ENCODE measurements at regions not wholly inside any gene's neighbourhood (a gene's known extent, or its start where the extent isn't known, plus 50 kb on each side); places are given as distances from the start of the nearest gene placed in this dataset.

- Histone ChIP-seq H3K4me2 (ENCODE audit: low read length) (no peak overlapping the region), H3K9ac (ENCODE audit: low read length) (no peak overlapping the region), H3K27ac (ENCODE audit: low read length) (no peak overlapping the region), H3K79me2 (ENCODE audit: low read length) (no peaks in the 10 kb centered on the region), H2AFZ (ENCODE audit: low read depth, low read length) (no peak overlapping the region), H3K27me3 (ENCODE audit: low read depth, low read length) (0 out of 2 replicates have a peak, but pooled peaks cover 4% of the 10 kb centered on the region), H3K4me3 (ENCODE audit: low read length) (no peak overlapping the region), H3K36me3 (replicated peaks; ENCODE audit: low read depth, low read length) (no peaks in the 10 kb centered on the region), H4K20me1 (ENCODE audit: insufficient read depth, low read length) (no peaks in the 10 kb centered on the region), H3K9me3 (ENCODE audit: insufficient read depth, low read length) (no peaks in the 10 kb centered on the region), H3K4me1 (ENCODE audit: low read length) (no peaks in the 10 kb centered on the region)
- TF ChIP-seq CTCF (IDR thresholded peaks at IDR 0.05; ENCODE audit: low read depth, low read length): no peak
- no peak for TF ChIP-seq EZH2phosphoT487 (IDR thresholded peaks at IDR 0.05; ENCODE audit: low read depth)
These were observed 64.5 kb upstream of the TANC2 start for GRCh38 chr17:62901544-62901943.

- Histone ChIP-seq H3K36me3 (replicated peaks; ENCODE audit: low read depth, low read length) (no peaks in the 10 kb centered on the region), H3K27me3 (ENCODE audit: low read depth, low read length) (0 out of 2 replicates have a peak, but pooled peaks cover 4% of the 10 kb centered on the region), H3K27ac (ENCODE audit: low read length) (no peak overlapping the region), H3K9me3 (ENCODE audit: insufficient read depth, low read length) (no peaks in the 10 kb centered on the region), H3K79me2 (ENCODE audit: low read length) (no peaks in the 10 kb centered on the region), H3K9ac (ENCODE audit: low read length) (no peak overlapping the region), H3K4me1 (ENCODE audit: low read length) (no peaks in the 10 kb centered on the region), H4K20me1 (ENCODE audit: insufficient read depth, low read length) (no peaks in the 10 kb centered on the region), H3K4me3 (ENCODE audit: low read length) (no peak overlapping the region), H2AFZ (ENCODE audit: low read depth, low read length) (no peak overlapping the region), H3K4me2 (ENCODE audit: low read length) (no peak overlapping the region)
- TF ChIP-seq CTCF (IDR thresholded peaks at IDR 0.05; ENCODE audit: low read depth, low read length) (no peak), EZH2phosphoT487 (IDR thresholded peaks at IDR 0.05; ENCODE audit: low read depth) (no peak)
These were observed 65.9 kb upstream of the TANC2 start for GRCh38 chr17:62900096-62900495.

- Histone ChIP-seq H3K4me1 (ENCODE audit: low read length) (no peaks in the 10 kb centered on the region), H3K27me3 (ENCODE audit: low read depth, low read length) (0 out of 2 replicates have a peak, but pooled peaks cover 4% of the 10 kb centered on the region), H3K36me3 (replicated peaks; ENCODE audit: low read depth, low read length) (no peaks in the 10 kb centered on the region), H3K9me3 (ENCODE audit: insufficient read depth, low read length) (no peaks in the 10 kb centered on the region), H3K9ac (ENCODE audit: low read length) (no peak overlapping the region), H4K20me1 (ENCODE audit: insufficient read depth, low read length) (no peaks in the 10 kb centered on the region), H3K4me2 (ENCODE audit: low read length) (no peak overlapping the region), H3K27ac (ENCODE audit: low read length) (no peak overlapping the region), H2AFZ (ENCODE audit: low read depth, low read length) (no peak overlapping the region), H3K79me2 (ENCODE audit: low read length) (no peaks in the 10 kb centered on the region), H3K4me3 (ENCODE audit: low read length) (no peak overlapping the region)
- no peak for TF ChIP-seq CTCF (IDR thresholded peaks at IDR 0.05; ENCODE audit: low read depth, low read length)
- TF ChIP-seq EZH2phosphoT487 (IDR thresholded peaks at IDR 0.05; ENCODE audit: low read depth): no peak
These were observed 66.7 kb upstream of the TANC2 start for GRCh38 chr17:62899361-62899760.

- TF ChIP-seq CTCF (IDR thresholded peaks at IDR 0.05; ENCODE audit: low read depth, low read length) (no peak), EZH2phosphoT487 (IDR thresholded peaks at IDR 0.05; ENCODE audit: low read depth) (no peak)
- no peaks in the 10 kb centered on the region for H3K9me3 ChIP-seq (ENCODE audit: insufficient read depth, low read length)
- no peak overlapping the region for H2AFZ ChIP-seq (ENCODE audit: low read depth, low read length)
- no peaks in the 10 kb centered on the region for H4K20me1 ChIP-seq (ENCODE audit: insufficient read depth, low read length)
- H3K27me3 ChIP-seq (ENCODE audit: low read depth, low read length): 0 out of 2 replicates have a peak, but pooled peaks cover 4% of the 10 kb centered on the region
- no peaks in the 10 kb centered on the region for H3K36me3 ChIP-seq (replicated peaks; ENCODE audit: low read depth, low read length)
- H3K4me1 ChIP-seq (ENCODE audit: low read length): no peaks in the 10 kb centered on the region
- H3K9ac ChIP-seq (ENCODE audit: low read length): no peak overlapping the region
- no peak overlapping the region for H3K4me3 ChIP-seq (ENCODE audit: low read length)
- H3K27ac ChIP-seq (ENCODE audit: low read length): no peak overlapping the region
- H3K4me2 ChIP-seq (ENCODE audit: low read length): no peak overlapping the region
- no peaks in the 10 kb centered on the region for H3K79me2 ChIP-seq (ENCODE audit: low read length)
These were observed 67.7 kb upstream of the TANC2 start for GRCh38 chr17:62898239-62898864.
